OCI-LY1 (cell line): ENCODE measurements at regions not wholly inside any gene's neighbourhood (a gene's known extent, or its start where the extent isn't known, plus 50 kb on each side); places are given as distances from the start of the nearest gene placed in this dataset.

Experiments used
- EZH2 ChIP-seq: fragments of 200-600 bp; sonication (generic), shearing (Covaris generic); IDR thresholded peaks from 2 replicates; pipeline ENCODE4 v1.8.0; 2017; ENCODE audit warnings: borderline replicate concordance, mixed run types, mild to moderate bottlenecking, antibody characterized with exemption, low read length, moderate library complexity, mixed read lengths
- TF ChIP-seq, protein P1 (sequence below): fragments of 200-600 bp; sonication (generic), shearing (Covaris generic); IDR thresholded peaks from 2 replicates; pipeline ENCODE4 v1.5.1; 2017; ENCODE audit warnings: mild to moderate bottlenecking, antibody characterized with exemption, low read length, moderate library complexity, mixed read lengths

DNA sequence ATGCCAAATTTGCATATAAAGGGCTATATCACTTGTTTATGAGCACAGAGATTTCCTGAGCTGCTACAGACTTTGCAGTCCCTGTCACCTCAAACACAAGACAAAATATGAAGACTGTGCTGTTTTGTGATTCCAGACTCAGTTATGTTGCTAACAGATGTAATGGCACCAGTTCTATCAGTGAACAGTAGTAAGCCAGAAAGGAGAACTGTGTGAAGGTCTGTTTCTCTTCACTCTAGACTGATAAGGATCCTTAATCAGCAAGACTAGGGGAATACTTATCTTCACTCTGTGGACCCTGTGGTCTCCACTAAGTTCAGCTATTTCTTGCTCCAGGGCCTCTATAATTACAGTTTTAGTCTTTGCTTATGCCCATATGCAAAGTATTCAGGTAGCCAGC, 82.7 kb downstream of the ANXA5 start:
- TF ChIP-seq, protein P1, sequence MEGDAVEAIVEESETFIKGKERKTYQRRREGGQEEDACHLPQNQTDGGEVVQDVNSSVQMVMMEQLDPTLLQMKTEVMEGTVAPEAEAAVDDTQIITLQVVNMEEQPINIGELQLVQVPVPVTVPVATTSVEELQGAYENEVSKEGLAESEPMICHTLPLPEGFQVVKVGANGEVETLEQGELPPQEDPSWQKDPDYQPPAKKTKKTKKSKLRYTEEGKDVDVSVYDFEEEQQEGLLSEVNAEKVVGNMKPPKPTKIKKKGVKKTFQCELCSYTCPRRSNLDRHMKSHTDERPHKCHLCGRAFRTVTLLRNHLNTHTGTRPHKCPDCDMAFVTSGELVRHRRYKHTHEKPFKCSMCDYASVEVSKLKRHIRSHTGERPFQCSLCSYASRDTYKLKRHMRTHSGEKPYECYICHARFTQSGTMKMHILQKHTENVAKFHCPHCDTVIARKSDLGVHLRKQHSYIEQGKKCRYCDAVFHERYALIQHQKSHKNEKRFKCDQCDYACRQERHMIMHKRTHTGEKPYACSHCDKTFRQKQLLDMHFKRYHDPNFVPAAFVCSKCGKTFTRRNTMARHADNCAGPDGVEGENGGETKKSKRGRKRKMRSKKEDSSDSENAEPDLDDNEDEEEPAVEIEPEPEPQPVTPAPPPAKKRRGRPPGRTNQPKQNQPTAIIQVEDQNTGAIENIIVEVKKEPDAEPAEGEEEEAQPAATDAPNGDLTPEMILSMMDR, result no peak
- TF ChIP-seq EZH2, result no peak
